ENCODE measurements at regions not wholly inside any gene's neighbourhood (a gene's known extent, or its start where the extent isn't known, plus 50 kb on each side); places are given as distances from the start of the nearest gene placed in this dataset.
A peak's percentile ranks its signal among the peaks of the same experiment; 100 is the strongest.
"Not testable (repeated sequence)": the region's sequence is repeated elsewhere in the genome, so short reads cannot be mapped to it uniquely, and the experiment has no call there.

DNA sequence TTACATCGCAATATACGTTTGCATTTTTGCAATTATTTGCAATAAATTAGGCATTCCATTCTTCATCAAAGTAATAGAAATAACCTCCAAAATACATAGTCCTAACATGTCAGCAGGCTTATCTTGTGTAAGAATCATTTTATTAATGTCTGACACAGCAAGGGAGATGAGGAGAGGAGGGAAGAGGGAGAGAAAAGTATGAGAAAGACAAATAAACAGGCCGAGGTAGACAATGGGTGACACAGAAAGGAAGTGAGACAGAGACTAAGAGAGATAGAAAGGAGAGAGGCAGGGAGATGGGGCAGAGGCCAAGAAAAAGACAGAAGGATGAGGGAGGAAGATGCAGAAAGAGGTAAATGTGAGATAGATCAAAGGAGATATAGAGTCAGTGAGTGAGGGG is 50.3 kb upstream of the CYP2B6 start:
- not testable (repeated sequence) for DNase-seq (ENCODE audit: low spot score)

- DNase-seq (ENCODE audit: low spot score): not testable (repeated sequence)
Observed at GRCh38 chr19:40938007-40938406, 53.1 kb upstream of the CYP2B6 start.

- DNase-seq (ENCODE audit: low spot score): no peak
Observed at GRCh38 chr19:40936755-40937154, 54.3 kb upstream of the CYP2B6 start.

- peak; percentile 49 for DNase-seq (ENCODE audit: low spot score)
Observed at GRCh38 chr19:40933025-40933424, 51.0 kb upstream of the CYP2A7 start.

DNA sequence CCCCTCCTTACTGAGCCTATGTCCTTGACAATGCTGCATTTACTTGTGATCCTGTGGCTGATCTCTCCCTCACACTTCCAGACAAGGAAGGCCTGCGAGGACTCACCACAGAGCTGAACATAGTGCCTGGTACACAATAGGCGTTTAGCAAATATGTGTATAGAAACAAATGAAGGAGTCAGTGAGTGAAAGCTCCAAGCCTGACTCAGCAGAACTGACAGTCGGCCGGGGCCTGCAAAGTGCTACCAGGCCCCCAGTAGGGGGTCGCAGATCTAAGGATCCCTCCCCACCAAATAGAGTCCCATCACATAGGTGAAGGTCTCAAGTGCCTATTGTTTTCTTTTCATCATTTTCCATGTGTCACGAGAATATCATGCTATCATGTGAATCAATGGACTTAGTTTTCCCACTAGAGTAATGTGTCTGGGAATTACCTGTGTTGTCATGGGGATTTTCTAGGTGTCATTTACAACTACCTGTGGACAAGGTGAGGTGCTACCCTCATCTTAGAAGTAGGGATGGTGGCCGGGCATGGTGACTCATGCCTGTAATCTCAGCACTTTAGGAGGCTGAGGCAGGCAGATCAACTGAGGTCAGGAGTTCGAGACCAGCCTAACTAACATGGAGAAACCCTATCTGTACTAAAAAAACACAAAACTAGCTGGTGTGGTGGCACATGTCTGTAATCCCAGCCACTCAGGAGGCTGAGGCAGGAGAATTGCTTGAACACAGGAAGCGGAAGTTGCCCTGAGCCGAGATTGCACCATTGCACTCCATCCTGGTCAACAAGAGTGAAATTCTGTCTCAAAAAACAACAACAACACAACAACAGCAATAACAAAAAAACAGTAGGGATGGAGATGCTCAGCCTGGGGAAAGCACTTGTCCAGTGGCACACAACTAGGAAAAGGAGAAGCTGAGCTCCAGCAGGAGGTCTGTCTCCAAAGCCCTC is 50.3 kb upstream of the CYP2A7 start:
- DNase-seq (ENCODE audit: low spot score): no peak
